ENCODE measurements at regions not wholly inside any gene's neighbourhood (a gene's known extent, or its start where the extent isn't known, plus 50 kb on each side); places are given as distances from the start of the nearest gene placed in this dataset.
"Not testable (repeated sequence)": the region's sequence is repeated elsewhere in the genome, so short reads cannot be mapped to it uniquely, and the experiment has no call there.

- Histone ChIP-seq H3K27ac (no peak overlapping the region), H3K4me3 (no peak overlapping the region)
- DNase-seq (ENCODE audit: low spot score): no peak
- TF ChIP-seq CTCF (IDR thresholded peaks at IDR 0.05): no peak
These were observed 76.0 kb downstream of the SC5D start for GRCh38 chr11:121368364-121369240.

GRCh38 chr11:121369366-121369765 lies 76.8 kb downstream of the SC5D start:
- no peak for DNase-seq (ENCODE audit: low spot score)
- Histone ChIP-seq H3K27ac (no peak overlapping the region), H3K4me3 (no peak overlapping the region)
- no peak for TF ChIP-seq CTCF (IDR thresholded peaks at IDR 0.05)

GRCh38 chr11:121372028-121372427 lies 79.5 kb downstream of the SC5D start:
- no peak for TF ChIP-seq CTCF (IDR thresholded peaks at IDR 0.05)
- Histone ChIP-seq H3K4me3 (no peak overlapping the region), H3K27ac (no peak overlapping the region)
- no peak for DNase-seq (ENCODE audit: low spot score)

GRCh38 chr11:121372671-121373429 lies 79.3 kb upstream of the SORL1 start:
- no peak overlapping the region for H3K4me3 ChIP-seq
- TF ChIP-seq CTCF (IDR thresholded peaks at IDR 0.05): no peak
- H3K27ac ChIP-seq: no peak overlapping the region
- DNase-seq (ENCODE audit: low spot score): no peak

GRCh38 chr11:121374286-121374985 lies 77.7 kb upstream of the SORL1 start:
- DNase-seq (ENCODE audit: low spot score): no peak
- H3K27ac ChIP-seq: no peak overlapping the region
- H3K4me3 ChIP-seq: no peak overlapping the region
- no peak for TF ChIP-seq CTCF (IDR thresholded peaks at IDR 0.05)

- Histone ChIP-seq H3K4me3 (no peak overlapping the region), H3K27ac (no peak overlapping the region)
- TF ChIP-seq CTCF (IDR thresholded peaks at IDR 0.05): no peak
- DNase-seq (ENCODE audit: low spot score): no peak
These were observed 76.0 kb upstream of the SORL1 start for GRCh38 chr11:121376130-121376529.

GRCh38 chr11:121379145-121379810 lies 72.8 kb upstream of the SORL1 start:
- not testable (repeated sequence) for DNase-seq (ENCODE audit: low spot score); H3K4me3 ChIP-seq; H3K27ac ChIP-seq

Data from coronary artery (tissue), 2 donors.